Heart left ventricle (tissue), 16 donors: ENCODE measurements at regions not wholly inside any gene's neighbourhood (a gene's known extent, or its start where the extent isn't known, plus 50 kb on each side); places are given as distances from the start of the nearest gene placed in this dataset.

Experiments
- ATAC-seq, 4 donors: fragments of 200-7000 bp; cut with Tn5 transposase; one replicate each; pipeline ENCODE4 v1.9.1; 2020 to 2022; ENCODE audit warnings: moderate library complexity in 4 of 4, mild to moderate bottlenecking in 3 of 4, moderate number of reproducible peaks in 1 of 4
- DNase-seq, 5 donors: peaks; one replicate each; pipeline ENCODE4 v3.0.0-alpha.2; 2020
- H3K27ac ChIP-seq, 12 donors: fragments of 200-600 bp; sonication (generic) in 4 of 12; one replicate each; pipeline versions ENCODE4 v1.5.0 to v1.8.0; 2016 to 2022; ENCODE audit warnings: mild to moderate bottlenecking in 2 of 12
- H3K27me3 ChIP-seq, 9 donors: fragments of 200-600 bp; sonication (generic) in 2 of 9; one replicate each; pipeline versions ENCODE4 v1.5.1 to v1.8.0; 2016 to 2022; ENCODE audit warnings: mild to moderate bottlenecking in 3 of 9
- H3K36me3 ChIP-seq, 9 donors: fragments of 200-600 bp; sonication (generic) in 2 of 9; one replicate each; pipeline versions ENCODE4 v1.5.0 to v1.8.0; 2018 to 2022; ENCODE audit warnings: mild to moderate bottlenecking in 2 of 9
- H3K4me1 ChIP-seq, 12 donors: fragments of 200-600 bp; sonication (generic) in 4 of 12; one replicate each; pipeline versions ENCODE4 v1.5.0 to v1.8.0; 2016 to 2022; ENCODE audit warnings: mild to moderate bottlenecking in 3 of 12
- H3K4me3 ChIP-seq, 12 donors: fragments of 200-600 bp; sonication (generic) in 4 of 12; one replicate each; pipeline versions ENCODE4 v1.5.0 to v1.8.0; 2017 to 2022; ENCODE audit warnings: mild to moderate bottlenecking in 9 of 12, moderate library complexity in 4 of 12
- H3K9me3 ChIP-seq, 12 donors: fragments of 200-600 bp; sonication (generic) in 4 of 12; one replicate each; pipeline versions ENCODE4 v1.5.0 to v1.8.0; 2016 to 2022; ENCODE audit warnings: mild to moderate bottlenecking in 1 of 12
- CTCF ChIP-seq, 12 donors: fragments of 200-600 bp; sonication (generic) in 4 of 12; IDR thresholded peaks; one replicate each; pipeline versions ENCODE4 v1.5.0 to v1.8.0; 2018 to 2022; ENCODE audit warnings: antibody characterized with exemption in 12 of 12, mild to moderate bottlenecking in 5 of 12
- POLR2A ChIP-seq, 2 donors: fragments of 450-650 bp; IDR thresholded peaks; one replicate each; pipeline ENCODE4 v1.6.1; 2017; ENCODE audit warnings: antibody characterized with exemption in 2 of 2, mild to moderate bottlenecking in 2 of 2, moderate library complexity in 2 of 2
- WGBS, 4 donors: extraction: QIAGEN DNeasy Blood & Tissue Kit in 2 of 4; methylation state at CpG; one replicate each; pipeline versions ENCODE4 v1.1.5 to v1.1.7; 2013 to 2018; 5-methylcytosine and 5-hydroxymethylcytosine counted together
- intact Hi-C, 10 donors: fragments of 100-400 bp; cut with DNase I; formaldehyde crosslinking; loops; one replicate each; pipeline versions ENCODE4 v1.11.1 to v1.14.2; 2022
- donor health status: ischemic (EF 13 %, LVEDD 7.1; RV severe dilation, severe dysfunction).
- donor health status: healthy with polysubstance abuse.
- donor health status: DM: no; HTN: yes; CAD: no.
- donor health status: DM: no; HTN: no; CAD: no.
- donor health status: ischemic (EF 25% LVEDD 6.9; RV normal size, moderate dysfunction).
- donor health status: ischemic (EF 25% LVEDD 5.7; RV mildly dilated, moderate dysfunction).
- donor health status: healthy.
- donor health status: DM: yes; HTN: yes; CAD: no.
- donor health status: ischemic (EF 35%, LVEDD 5.7; RV mildly dilated, moderate dysfunction).
- donor health status: nonischemic (EF 11% LVEDD 7.7; RV severe dilation, severe dysfunction).
- donor health status: DM: yes; HTN: yes; CAD: no.
- donor health status: PGD.
- donor health status: ischemic (EF 29% LVEDD 5.4; RV normal size, mild dysfunction).
- donor health status: nonischemic (EF 23%, LVEDD 6.1; RV moderate dilation, normal function).

- H3K36me3 ChIP-seq: no peaks in the 10 kb centered on the region
- H3K4me1 ChIP-seq: no peaks in the 10 kb centered on the region
- no peak overlapping the region for H3K27ac ChIP-seq
- ATAC-seq (no peak), DNase-seq (no peak)
- intact Hi-C loops: no loop called here
- H3K9me3 ChIP-seq: no peaks in the 10 kb centered on the region
- TF ChIP-seq CTCF (IDR thresholded peaks at IDR 0.05): no peak
- TF ChIP-seq POLR2A (IDR thresholded peaks at IDR 0.05): no peak
- 86 to 91% (median 90%) methylated on average over 8 of the region's 8 CpGs for WGBS, 4 donors
- no peak overlapping the region for H3K4me3 ChIP-seq
- no peaks in the 10 kb centered on the region for H3K27me3 ChIP-seq
Measured at GRCh38 chr2:15719566-15720313, 128.1 kb downstream of the DDX1 start.

- Histone ChIP-seq H3K9me3 (no peaks in the 10 kb centered on the region), H3K27me3 (no peaks in the 10 kb centered on the region), H3K4me1 (no peaks in the 10 kb centered on the region), H3K4me3 (no peak overlapping the region), H3K27ac (no peak overlapping the region), H3K36me3 (no peaks in the 10 kb centered on the region)
- TF ChIP-seq POLR2A (IDR thresholded peaks at IDR 0.05): no peak
- no peak for TF ChIP-seq CTCF (IDR thresholded peaks at IDR 0.05)
- 92 to 97% (median 95%) methylated on average over 9 of the region's 9 CpGs for WGBS, 4 donors
- no peak for DNase-seq
- intact Hi-C loops: no loop called here
- ATAC-seq: no peak
Measured at GRCh38 chr2:15720561-15721307, 129.1 kb downstream of the DDX1 start.

- intact Hi-C loops: no loop called here
- Histone ChIP-seq H3K27me3 (no peaks in the 10 kb centered on the region), H3K9me3 (no peaks in the 10 kb centered on the region), H3K4me1 (no peaks in the 10 kb centered on the region), H3K27ac (no peak overlapping the region), H3K4me3 (no peak overlapping the region), H3K36me3 (no peaks in the 10 kb centered on the region)
- 87 to 94% (median 92%) methylated on average over 10 of the region's 10 CpGs for WGBS, 4 donors
- ATAC-seq: no peak
- TF ChIP-seq POLR2A (IDR thresholded peaks at IDR 0.05) (no peak), CTCF (IDR thresholded peaks at IDR 0.05) (no peak)
- no peak for DNase-seq
Measured at GRCh38 chr2:15721411-15722067, 129.9 kb downstream of the DDX1 start.

- 96 to 98% (median 97%) methylated on average over 3 of the region's 3 CpGs for WGBS, 4 donors
- no peak for TF ChIP-seq CTCF (IDR thresholded peaks at IDR 0.05)
- no peak for TF ChIP-seq POLR2A (IDR thresholded peaks at IDR 0.05)
- Histone ChIP-seq H3K27ac (no peak overlapping the region), H3K4me1 (no peaks in the 10 kb centered on the region), H3K9me3 (no peaks in the 10 kb centered on the region), H3K36me3 (no peaks in the 10 kb centered on the region), H3K27me3 (no peaks in the 10 kb centered on the region), H3K4me3 (no peak overlapping the region)
- intact Hi-C loops: no loop called here
- no peak for DNase-seq
- ATAC-seq: no peak
Measured at GRCh38 chr2:15722980-15723379, 131.3 kb downstream of the DDX1 start.
